Glomerular visceral epithelial cell (primary cell): ENCODE measurements at regions not wholly inside any gene's neighbourhood (a gene's known extent, or its start where the extent isn't known, plus 50 kb on each side); places are given as distances from the start of the nearest gene placed in this dataset.
A peak's percentile ranks its signal among the peaks of the same experiment; 100 is the strongest.
"Not testable (repeated sequence)": the region's sequence is repeated elsewhere in the genome, so short reads cannot be mapped to it uniquely, and the experiment has no call there.

Experiments used
- DNase-seq: peaks from one replicate; pipeline ENCODE4 v3.0.0-alpha.2; 2016; ENCODE audit errors: extremely low spot score

DNA sequence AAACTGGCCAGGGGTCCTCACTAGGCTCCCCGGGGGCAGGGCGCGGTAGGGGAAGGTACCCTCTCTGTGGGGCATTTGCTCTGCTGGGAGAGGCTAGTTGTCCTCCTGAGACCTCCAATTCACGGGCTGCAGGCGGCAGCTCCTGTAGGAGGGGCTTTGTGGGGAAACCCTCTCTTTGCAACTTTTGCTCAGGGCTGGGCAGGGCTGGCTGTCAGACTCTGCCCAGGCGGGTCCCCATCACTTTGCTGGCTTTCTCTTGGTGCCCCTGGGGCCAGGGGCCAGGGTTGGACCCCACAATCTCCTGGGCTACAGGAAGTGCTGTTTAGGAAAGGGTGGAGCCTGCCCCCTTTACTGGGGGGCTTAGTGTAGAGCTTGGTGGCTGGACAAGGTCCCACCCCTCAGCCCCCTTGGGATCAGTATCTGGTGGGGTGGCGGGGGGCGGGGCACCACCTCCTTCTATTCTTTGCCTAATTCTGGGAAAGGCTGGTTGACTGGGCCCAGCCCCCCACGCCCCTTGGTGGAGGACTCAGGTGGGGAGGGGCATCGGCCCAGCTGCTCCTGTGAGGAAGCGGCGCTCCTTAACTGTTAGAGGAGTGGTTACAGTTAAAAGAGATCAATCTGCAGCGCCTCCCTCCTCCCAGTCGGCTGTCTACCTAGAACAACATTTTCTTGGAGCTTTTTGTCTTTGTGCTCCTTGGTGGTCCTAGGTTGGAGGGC, 918.7 kb downstream of the AACS start:
- no peak for DNase-seq

DNA sequence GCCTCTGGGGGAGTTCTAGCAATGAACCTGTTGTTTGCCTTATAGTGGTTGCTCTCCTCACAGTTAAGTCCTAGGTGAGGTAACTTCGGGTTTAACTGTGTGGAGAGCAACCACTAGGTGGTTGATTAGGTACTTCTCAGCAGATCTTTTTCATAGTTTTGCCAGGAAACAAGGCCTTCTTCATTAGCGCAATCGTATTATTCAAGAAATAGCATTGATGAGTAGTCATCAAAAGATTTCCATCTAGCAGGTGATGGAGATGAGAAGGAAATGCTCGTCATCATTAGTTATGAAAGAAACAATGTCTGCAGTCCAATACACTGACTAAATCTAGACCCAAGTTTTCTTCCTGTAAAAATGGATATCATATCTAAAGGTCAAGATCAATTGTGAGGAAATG, 923.3 kb downstream of the AACS start:
- no peak for DNase-seq

DNA sequence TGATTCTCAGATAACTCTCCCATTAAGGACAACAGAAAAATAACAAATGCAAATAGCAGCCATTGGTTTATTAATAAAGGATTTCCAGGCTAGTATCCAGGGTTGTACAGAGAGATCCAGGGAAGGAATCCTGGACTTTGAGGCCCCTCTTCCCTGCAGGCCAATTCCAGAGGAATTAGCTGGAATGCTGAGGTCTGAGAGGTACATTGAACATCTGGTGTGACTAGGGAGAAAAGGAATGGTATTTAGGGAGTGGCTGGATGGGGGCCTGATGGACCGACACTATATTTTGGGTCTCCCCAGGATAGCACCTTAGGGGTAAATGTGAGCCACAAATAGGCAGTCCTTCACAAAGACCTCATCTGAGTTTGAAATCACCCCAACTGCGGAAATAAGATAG, 924.5 kb downstream of the AACS start:
- DNase-seq = no peak

DNA sequence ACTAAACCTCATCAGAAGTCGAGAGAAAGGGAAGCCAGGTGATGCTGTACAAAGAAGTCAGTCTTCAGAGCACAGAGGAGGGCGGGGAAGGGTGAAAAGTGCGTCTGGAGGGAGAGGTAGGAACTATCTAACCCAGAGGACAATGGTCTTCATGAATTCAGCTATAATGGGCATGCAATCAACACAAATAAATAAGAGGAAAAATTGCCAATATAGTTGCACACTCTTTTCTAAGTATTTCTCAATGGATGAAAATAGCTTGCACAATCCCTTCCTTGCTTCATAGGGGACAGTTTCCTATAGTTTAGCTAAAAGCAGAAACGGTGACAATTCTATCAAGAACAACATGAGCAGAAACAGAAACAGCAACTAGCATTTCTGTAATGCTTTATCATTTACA, 931.2 kb downstream of the AACS start:
- DNase-seq = no peak

DNA sequence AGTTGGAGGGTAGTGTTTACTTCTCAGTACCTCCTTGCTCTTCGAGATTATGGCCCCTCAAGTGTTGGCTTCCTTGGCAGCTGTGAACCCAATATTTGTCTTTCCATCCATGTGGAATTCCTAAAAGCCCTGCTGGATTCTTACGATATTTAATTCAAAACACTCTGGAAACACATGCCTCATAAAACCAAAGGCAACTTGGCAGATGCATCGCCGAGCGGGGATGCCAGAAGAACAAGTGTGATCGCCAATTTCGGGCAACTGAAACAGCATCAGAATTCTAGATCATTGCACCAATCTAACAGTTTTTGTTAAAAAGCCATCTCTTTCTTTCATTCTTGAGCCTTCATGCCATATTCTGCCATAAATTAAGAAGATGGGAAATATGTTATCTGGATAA, 934.4 kb downstream of the AACS start:
- no peak for DNase-seq

DNA sequence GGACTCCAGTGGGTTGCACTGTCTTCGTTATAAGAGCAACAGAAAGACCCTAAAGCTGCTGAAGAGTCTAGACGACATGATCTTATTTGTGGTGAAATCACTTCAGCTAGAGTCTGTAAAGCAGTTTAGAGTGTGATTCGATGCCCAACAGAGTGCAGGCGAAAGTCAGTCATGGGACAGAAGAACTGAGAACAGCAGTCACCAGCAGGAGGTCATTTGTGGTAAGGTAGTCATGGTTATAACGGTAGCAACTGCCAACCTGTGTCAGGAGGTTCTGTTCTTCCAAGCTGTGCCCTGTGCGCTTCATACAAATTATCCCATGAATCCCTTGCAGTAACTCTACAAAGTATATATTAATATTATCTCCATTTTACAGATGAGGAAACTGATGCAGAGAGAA, 954.1 kb downstream of the AACS start:
- DNase-seq = no peak

DNA sequence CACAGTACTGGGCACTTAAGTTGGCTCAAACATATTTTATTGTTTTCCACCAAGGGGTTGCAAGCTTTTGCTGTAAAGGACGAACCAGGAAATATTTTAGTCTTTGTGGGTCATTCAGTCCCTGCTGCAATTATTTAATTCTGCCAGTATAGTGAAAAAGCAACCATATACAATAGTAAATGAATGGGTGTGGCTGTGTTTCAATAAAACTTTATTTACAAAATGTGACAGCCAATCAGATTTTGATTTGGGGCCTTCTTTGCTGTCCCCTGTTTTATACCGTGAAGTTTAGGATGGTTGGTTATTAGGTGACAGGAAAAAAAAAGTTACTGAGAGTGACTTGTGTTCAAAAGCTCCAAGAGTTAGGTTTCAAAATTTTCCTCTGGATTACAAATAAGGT, 956.4 kb downstream of the AACS start:
- DNase-seq = no peak

DNA sequence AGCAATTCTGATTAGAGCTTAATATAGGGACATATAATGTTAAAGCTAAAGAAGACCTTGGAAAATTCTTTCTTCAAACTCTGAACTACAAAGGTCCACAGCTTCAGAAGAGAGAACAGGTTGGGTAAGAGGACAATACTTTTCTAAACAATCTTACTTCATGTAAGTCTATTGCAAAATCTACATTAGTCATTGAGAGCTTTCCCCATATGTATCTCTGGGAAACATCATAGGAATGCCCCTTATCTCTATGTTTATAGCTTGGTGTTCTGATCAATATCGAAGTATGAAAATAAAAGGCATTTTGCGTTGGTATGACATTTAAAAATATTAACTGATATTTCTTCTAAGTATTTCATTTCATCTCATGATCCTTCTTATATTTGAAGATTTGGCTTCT, 962.6 kb downstream of the AACS start:
- DNase-seq = no peak

DNA sequence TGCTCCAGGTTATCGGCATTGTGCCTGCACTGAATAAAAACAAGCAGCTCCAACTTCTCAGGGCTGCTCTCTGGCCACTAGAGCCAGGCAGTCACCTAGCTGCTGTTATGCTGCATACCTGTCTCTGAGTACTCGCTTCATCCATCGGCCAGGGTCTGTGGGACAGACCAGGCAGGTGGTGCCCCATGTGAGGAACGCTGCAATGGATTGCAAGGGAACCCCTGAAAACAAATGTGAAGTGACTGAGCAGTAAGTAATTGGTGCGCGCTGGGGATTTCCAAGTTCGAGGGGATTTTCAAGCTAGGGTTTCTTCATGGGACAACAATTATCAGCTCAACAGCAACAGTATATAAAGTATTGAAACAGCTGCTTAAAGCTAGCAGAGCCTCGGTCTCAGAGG, 965.3 kb downstream of the AACS start:
- no peak for DNase-seq

DNA sequence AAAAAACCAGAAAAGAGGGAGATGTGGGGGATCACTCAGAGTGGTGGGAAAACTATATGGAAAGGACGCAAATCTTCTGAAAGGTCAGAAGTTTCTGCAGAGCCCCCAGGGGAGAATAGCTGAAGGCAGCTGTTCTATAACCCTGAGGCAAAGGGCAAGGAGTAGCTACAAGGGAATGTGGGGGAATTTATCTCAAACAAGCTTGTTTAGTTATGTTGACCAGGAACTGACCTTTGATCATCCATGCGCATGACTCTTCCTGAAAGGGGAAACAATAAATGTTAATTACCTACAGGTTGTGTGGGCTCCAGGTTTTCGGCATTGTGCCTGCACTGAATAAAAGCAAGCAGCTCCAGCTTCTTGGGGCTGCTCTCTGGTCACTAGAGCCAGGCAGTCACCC, 968.5 kb downstream of the AACS start:
- DNase-seq = no peak

DNA sequence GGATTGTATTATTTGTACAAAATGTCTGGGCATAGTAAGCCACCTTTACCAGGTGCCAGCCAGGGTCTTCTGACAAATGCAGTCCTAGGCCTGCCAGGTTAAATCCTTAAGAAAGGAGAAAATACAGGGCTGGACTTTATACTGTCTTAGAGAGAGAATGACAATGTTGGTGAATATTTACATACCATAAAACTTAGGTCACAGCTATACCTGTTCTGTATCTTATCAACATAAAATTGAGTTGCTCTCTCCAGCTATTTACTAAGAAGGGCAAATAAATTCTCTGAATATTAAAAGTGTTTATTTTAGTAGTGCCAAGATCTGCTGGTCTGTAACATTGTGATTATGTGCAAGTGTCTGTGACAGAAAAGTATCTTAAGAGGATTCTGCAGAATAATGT, 971.1 kb downstream of the AACS start:
- DNase-seq = no peak

DNA sequence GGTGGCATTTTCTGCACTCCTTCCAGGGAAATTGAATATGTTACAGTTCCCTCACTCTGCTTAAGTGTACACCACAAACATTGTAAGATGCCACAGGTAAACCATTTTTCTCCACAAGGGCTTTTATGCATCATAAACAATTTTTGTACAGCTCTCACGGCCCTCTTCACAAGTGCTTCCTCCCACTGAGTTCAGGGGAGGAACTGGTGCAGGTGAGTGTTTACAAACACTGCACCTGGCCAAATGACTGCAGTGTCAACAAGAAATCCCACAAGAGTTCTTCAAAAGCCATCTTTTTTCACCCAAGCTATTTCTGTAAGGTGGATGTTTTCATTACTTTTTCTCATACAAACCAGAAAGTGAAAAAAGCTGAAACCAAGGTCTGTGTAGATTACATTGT, 973.2 kb downstream of the AACS start:
- no peak for DNase-seq

DNA sequence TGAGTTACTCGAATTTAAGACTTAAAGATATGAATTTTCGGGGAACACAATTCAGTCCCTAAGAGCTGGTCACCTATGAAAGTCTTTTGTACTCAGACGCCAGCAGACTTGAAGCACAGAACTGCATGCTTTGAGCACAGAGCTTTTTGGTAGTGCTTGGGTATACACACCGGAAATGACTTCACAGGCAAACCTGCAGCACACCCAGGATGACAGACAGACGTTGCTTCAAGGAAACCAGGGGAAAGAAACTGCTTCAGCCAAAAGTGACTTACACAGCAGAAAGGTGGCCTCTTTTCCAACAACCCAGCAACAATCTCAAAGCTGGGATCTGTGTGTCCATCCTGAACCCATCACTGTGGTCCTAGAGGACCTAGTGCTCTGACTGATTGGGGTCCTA, 975.1 kb downstream of the AACS start:
- no peak for DNase-seq

DNA sequence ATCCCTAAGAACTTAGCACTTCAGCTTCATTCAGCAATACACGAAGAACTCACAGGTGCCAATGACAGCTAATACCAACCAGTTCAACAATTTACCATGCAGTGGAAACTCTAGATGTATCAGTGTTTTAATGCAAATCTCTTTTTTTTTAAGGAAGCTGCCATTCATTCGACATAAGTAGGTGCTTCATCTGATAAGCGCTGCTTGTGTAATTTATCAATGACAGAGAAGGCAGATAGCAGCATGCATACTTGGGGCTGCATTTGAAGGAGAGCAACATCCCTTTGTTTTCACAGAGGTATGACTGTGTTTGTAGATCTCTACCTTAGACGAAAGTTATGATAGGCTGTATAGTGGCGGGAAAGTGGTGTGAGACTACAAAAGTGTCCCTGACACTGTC, 977.1 kb downstream of the AACS start:
- no peak for DNase-seq

DNA sequence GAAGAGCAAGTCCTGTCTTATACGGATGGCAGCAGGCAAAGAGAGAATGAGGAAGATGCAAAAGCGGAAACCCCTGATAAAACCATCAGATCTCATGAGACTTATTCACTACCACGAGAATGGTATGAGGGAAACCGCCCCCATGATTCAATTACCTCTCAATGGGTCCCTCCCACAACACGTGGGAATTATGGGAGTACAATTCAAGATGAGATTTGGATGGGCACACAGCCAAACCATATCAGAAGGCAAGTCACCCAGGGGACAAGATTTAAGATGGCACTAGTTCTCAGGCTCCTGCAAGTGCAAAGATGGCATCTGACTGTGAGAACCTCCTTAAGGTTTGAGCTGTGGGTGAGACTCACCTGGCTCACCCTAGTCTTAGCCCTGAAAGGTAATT, 984.3 kb downstream of the AACS start:
- DNase-seq = not testable (repeated sequence)

DNA sequence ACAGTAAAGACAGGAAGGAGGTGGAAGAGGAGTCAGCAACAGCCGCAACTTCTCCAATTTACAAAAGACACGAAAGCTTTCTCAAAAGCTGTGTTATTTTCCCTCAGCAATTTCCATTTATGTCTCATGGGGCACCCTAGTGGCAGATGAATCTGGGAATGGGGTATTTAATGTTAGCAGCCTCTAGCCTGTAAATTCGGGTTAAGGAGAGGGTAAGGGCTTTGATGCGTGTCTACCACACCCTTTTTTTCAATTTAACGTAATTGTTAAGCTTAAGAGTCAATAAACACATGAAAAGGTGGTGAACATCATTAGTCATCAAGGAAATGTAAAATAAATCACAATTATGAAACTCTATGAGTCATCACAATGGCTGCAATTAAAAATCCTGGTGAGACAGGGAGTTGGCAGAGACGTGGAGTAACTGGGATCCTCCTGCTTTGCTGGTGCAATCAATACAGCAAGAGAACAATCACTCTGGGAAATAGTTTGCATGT, 986.4 kb downstream of the AACS start:
- DNase-seq = no peak

DNA sequence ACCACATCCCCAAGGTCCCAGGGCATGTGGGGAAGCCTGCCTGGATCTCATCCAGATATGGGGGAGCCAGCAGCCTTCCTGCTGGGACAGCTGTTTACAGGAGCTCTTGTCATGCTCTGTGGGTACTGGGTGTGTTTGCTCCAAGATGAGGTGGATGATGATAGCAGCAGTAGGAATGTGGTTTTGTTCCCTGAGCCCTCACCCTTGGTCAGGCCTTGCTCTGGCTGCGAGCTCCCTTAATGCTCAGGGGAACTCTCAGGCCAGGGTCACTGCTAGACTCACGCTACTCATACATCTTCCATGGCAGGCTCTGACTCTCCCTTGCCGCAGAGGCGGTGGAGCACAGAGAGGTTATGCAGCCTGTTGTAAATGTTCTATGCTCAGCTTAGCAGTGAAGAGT, 990.3 kb downstream of the AACS start:
- DNase-seq = peak; percentile 1

DNA sequence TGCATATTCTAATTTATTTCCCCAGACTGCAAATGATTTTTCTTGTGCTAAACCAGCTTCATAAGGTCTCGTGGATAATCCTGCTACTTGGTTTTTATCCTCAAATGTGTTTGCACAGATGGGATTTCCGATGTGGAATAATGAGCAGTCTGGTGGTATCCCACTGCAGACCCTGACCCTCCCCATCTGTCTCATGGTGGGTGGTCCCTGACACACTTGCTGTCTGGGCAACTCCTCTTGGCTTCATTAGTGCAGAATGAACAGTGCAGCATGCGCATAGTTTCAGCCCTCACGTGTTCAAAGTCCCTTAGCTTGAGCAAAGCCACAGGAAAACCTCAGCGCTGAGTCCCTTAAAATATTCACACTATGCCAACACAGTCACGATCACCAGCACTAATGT, 996.5 kb downstream of the AACS start:
- DNase-seq = no peak

DNA sequence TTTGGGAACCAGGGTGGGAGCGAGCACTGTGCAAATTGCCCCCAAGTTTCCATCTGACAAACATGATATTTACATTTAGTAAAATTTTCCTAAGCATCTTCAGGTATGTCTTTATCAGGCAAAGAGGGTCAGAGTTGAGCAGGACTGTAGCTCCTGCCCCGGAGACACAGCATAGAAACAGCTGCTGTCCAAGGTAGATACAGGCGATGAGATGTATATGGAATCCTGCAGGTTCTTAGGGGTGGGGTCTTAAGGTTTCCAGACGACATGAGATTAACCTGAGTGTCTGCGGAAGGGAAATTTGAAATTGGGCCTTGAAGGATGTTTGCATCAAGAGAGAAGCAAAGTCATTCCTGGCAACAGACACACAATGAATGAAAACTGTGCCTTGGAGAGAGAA, 998.8 kb downstream of the AACS start:
- no peak for DNase-seq

DNA sequence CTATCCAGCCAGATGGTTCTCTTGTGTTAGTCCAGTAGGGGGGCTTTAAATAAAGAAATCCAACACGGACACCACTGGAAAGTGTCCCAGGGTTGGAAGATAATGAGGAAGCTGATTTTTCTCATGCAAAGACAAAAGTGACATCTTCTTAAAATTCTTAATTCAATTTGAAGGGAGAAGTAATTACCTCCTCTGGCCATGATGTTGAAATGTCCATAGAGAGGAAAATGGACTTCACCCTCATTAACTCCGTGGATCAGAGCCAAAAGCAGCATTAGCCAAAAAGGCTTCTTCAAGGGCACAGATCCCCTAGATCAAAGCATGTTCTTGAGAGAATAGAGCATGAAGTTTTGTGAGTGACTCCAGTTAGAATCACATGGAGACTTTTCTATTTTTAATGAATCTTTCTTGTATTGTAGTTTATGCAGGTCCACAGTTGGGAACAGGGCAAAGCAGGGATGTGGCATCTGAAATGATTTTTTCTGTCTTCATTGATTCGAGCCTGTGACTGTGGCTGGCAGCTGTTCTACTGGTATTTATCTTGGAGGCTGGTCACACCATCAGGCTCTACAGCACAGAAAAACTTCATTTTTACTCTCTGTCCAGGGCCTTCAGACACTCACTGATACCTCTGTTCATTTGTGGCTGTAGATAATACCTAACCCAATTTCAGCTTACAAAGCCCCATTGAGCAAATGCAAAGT, 1002.5 kb downstream of the AACS start:
- DNase-seq = no peak

DNA sequence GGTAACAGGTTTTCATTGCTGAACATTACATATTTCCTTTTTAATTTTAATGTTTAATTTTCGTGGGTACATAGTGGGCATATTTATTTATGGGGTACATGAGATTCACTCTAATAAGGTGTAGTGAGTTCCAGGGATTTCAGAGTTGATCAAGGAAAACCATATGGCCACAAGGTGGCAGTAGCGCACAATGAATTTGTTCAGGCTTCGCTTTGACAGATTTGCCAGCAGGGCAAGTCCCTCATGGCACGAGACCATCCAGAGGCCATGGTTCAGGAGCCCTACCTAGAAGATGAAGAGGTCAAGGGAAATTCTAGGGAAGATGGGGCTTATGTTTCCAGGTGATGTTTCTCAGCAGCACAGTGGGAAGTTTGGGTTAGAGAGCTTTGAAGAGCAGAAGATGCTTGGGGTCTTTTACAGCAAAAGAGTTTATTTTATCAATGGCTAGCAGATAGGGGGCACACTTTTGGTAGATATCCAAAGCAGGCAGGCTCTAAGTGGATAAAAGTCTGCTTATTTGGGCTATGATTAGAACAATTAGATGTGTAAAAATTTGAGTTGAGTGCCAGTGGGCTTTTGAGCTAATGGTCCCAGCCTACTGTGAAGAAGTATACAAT, 1004.4 kb downstream of the AACS start:
- DNase-seq = peak; percentile 47

DNA sequence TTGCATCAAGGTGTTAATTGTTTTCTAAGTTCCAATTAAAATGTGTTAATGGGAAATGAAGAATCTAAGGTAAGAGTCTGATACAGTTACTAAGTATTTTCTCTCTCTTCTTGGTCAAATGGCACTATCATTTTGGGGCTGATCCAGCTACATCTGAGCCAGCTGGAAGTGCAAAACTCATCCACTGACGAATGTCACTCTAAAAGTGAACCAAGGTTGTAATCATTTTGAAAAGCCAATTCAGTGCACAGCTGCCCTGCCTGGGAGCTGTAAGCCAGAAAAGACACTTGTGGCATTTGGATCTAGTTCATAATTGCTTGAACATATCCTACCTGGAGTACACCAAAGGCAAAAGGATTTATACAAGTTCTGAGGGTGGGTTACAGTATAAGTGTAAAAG, 1011.3 kb downstream of the AACS start:
- no peak for DNase-seq

DNA sequence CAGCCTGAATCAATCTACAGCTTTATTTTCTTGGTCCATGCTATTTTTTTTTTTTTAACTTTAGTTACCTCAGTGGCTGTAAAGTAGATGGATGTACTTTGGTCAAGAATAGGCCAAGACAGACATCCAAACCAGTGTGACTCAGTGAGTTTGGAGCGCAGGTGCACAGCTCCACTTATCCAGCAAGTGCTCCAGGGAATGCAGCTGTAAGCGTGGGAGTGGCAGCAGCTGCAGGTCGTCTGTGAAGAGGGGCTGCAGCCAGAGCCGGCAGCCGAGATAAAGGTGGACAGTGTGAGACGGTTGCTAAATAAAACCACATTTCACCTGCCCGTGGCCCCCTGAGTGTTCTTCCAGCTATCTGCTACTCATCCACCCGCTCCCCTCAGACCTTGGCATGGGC, 1018.7 kb downstream of the AACS start:
- no peak for DNase-seq
